HUDEP-2 (cell line): ENCODE measurements at regions not wholly inside any gene's neighbourhood (a gene's known extent, or its start where the extent isn't known, plus 50 kb on each side); places are given as distances from the start of the nearest gene placed in this dataset.
A peak's percentile ranks its signal among the peaks of the same experiment; 100 is the strongest.
"Not testable (repeated sequence)": the region's sequence is repeated elsewhere in the genome, so short reads cannot be mapped to it uniquely, and the experiment has no call there.

ENCODE experiments used
- DNase-seq, 76 experiments: peaks; one replicate each; lab custom pipeline; 2025; ENCODE audit not compliant: unreplicated experiment in 76 of 76; lab: John Stamatoyannopoulos, UW

- no peak for DNase-seq
These were observed 50.7 kb upstream of the USP7 start for GRCh38 chr16:9014389-9014788.

- no peak for DNase-seq
These were observed 51.8 kb upstream of the USP7 start for GRCh38 chr16:9015489-9015888.

GRCh38 chr16:9016005-9016404 is 52.3 kb upstream of the USP7 start:
- not testable (repeated sequence) for DNase-seq

GRCh38 chr16:9016824-9017223 is 53.1 kb upstream of the USP7 start:
- DNase-seq = no peak

GRCh38 chr16:9027070-9027799 is 63.5 kb upstream of the USP7 start:
- no peak for DNase-seq

- DNase-seq = not testable (repeated sequence)
These were observed 63.0 kb upstream of the HAPSTR1 start for GRCh38 chr16:9028491-9028890.

- DNase-seq = no peak
These were observed 60.3 kb upstream of the HAPSTR1 start for GRCh38 chr16:9031107-9031506.

GRCh38 chr16:9033125-9033830 is 58.2 kb upstream of the HAPSTR1 start:
- DNase-seq = peak in 6 of 76 experiments; percentile 1 to 13 (median 9)

GRCh38 chr16:9034056-9034455 is 57.4 kb upstream of the HAPSTR1 start:
- DNase-seq = no peak

- DNase-seq = no peak
These were observed 55.4 kb upstream of the HAPSTR1 start for GRCh38 chr16:9035996-9036395.

GRCh38 chr16:9039210-9039609 is 52.2 kb upstream of the HAPSTR1 start:
- DNase-seq = peak in 2 of 76 experiments; percentile 4 to 5

- no peak for DNase-seq
These were observed 50.5 kb upstream of the HAPSTR1 start for GRCh38 chr16:9040800-9041412.
